H9 (cell line): ENCODE measurements at regions not wholly inside any gene's neighbourhood (a gene's known extent, or its start where the extent isn't known, plus 50 kb on each side); places are given as distances from the start of the nearest gene placed in this dataset.

Experiments
- DNase-seq: peaks from one replicate; pipeline ENCODE4 v3.0.0-alpha.2; 2017
- H2AFZ ChIP-seq: one replicate; pipeline ENCODE4 v1.6.1; 2013; ENCODE audit warnings: mild to moderate bottlenecking, low read length, control low read depth, moderate library complexity
- H2AK5ac ChIP-seq: 2 replicates; pipeline ENCODE4 v1.6.1; 2013; ENCODE audit warnings: low read length, control low read depth, mixed read lengths; ENCODE audit not compliant: insufficient read length
- H2BK120ac ChIP-seq: one replicate; pipeline ENCODE4 v1.6.1; 2013; ENCODE audit warnings: low read depth, mild to moderate bottlenecking, low read length, control low read depth, inconsistent platforms; ENCODE audit not compliant: poor library complexity, severe bottlenecking
- H2BK12ac ChIP-seq: 2 replicates; pipeline ENCODE4 v1.6.1; 2013; ENCODE audit warnings: low read length, control low read depth, mixed read lengths, low read depth; ENCODE audit not compliant: insufficient read length
- H2BK15ac ChIP-seq: 2 replicates; pipeline ENCODE4 v1.6.1; 2013; ENCODE audit warnings: low read depth, low read length, control low read depth
- H2BK20ac ChIP-seq: one replicate; pipeline ENCODE4 v1.6.1; 2013; ENCODE audit warnings: low read depth, mild to moderate bottlenecking, low read length, control low read depth, inconsistent platforms; ENCODE audit not compliant: poor library complexity, severe bottlenecking
- H2BK5ac ChIP-seq: 2 replicates; pipeline ENCODE4 v1.6.1; 2013; ENCODE audit warnings: low read length, control low read depth, mixed read lengths; ENCODE audit not compliant: insufficient read length
- H3K14ac ChIP-seq: 2 replicates; pipeline ENCODE4 v1.6.1; 2013; ENCODE audit warnings: low read length, control low read depth; ENCODE audit not compliant: insufficient read depth
- H3K18ac ChIP-seq: 2 replicates; pipeline ENCODE4 v1.6.1; 2013; ENCODE audit warnings: low read depth, mild to moderate bottlenecking, mixed read lengths, low read length, control low read depth; ENCODE audit not compliant: insufficient read length
- H3K23ac ChIP-seq: 2 replicates; pipeline ENCODE4 v1.6.1; 2013; ENCODE audit warnings: low read length, control low read depth, mixed read lengths, low read depth; ENCODE audit not compliant: insufficient read length
- H3K23me2 ChIP-seq: 2 replicates; pipeline ENCODE4 v1.6.1; 2013; ENCODE audit warnings: low read depth, mild to moderate bottlenecking, mixed read lengths, low read length, control low read depth; ENCODE audit not compliant: insufficient read length, poor library complexity, severe bottlenecking
- H3K27ac ChIP-seq: 2 replicates; pipeline ENCODE4 v1.5.1; 2013; ENCODE audit warnings: low read length, control low read depth, mixed read lengths, low read depth; ENCODE audit not compliant: insufficient read length
- H3K27me3 ChIP-seq: 2 replicates; pipeline ENCODE4 v1.6.1; 2013; ENCODE audit warnings: low read length, control low read depth, inconsistent platforms; ENCODE audit not compliant: insufficient read depth
- H3K4ac ChIP-seq: 2 replicates; pipeline ENCODE4 v1.6.1; 2013; ENCODE audit warnings: low read depth, mild to moderate bottlenecking, control low read depth, inconsistent platforms, low read length, moderate library complexity
- H3K4me1 ChIP-seq: 2 replicates; pipeline ENCODE4 v1.6.1; 2013; ENCODE audit warnings: low read length, control low read depth, inconsistent platforms; ENCODE audit not compliant: insufficient read depth
- H3K4me2 ChIP-seq: 2 replicates; pipeline ENCODE4 v1.6.1; 2013; ENCODE audit warnings: low read length, control low read depth, mixed read lengths; ENCODE audit not compliant: insufficient read length, insufficient read depth
- H3K56ac ChIP-seq: 2 replicates; pipeline ENCODE4 v1.6.1; 2013; ENCODE audit warnings: low read depth, mild to moderate bottlenecking, mixed read lengths, low read length, control low read depth; ENCODE audit not compliant: insufficient read length
- H3K79me1 ChIP-seq: 2 replicates; pipeline ENCODE4 v1.6.1; 2013; ENCODE audit warnings: low read depth, mild to moderate bottlenecking, moderate library complexity, low read length, control low read depth, inconsistent platforms; ENCODE audit not compliant: insufficient read depth, poor library complexity, severe bottlenecking
- H3K79me2 ChIP-seq: 2 replicates; pipeline ENCODE4 v1.6.1; 2013; ENCODE audit warnings: low read length, control low read depth, inconsistent platforms; ENCODE audit not compliant: insufficient read depth
- H3K9ac ChIP-seq: 2 replicates; pipeline ENCODE4 v1.6.1; 2013; ENCODE audit warnings: low read length, control low read depth, mixed read lengths; ENCODE audit not compliant: insufficient read length; ENCODE audit errors: extremely low read depth
- H3K9me3 ChIP-seq: one replicate; pipeline ENCODE4 v1.6.1; 2013; ENCODE audit warnings: low read depth, low read length, inconsistent platforms; ENCODE audit not compliant: control insufficient read depth
- H3T11ph ChIP-seq: one replicate; pipeline ENCODE4 v1.6.1; 2013; ENCODE audit warnings: mild to moderate bottlenecking, low read length, control low read depth, inconsistent platforms
- H4K20me1 ChIP-seq: one replicate; pipeline ENCODE4 v1.6.1; 2013; ENCODE audit not compliant: control insufficient read depth, insufficient read length, insufficient read depth
- H4K5ac ChIP-seq: 2 replicates; pipeline ENCODE4 v1.6.1; 2013; ENCODE audit warnings: low read depth, mild to moderate bottlenecking, mixed read lengths, low read length, control low read depth; ENCODE audit not compliant: insufficient read length
- H4K8ac ChIP-seq: replicated peaks from 2 replicates; pipeline ENCODE4 v1.6.1; 2013; ENCODE audit warnings: low read length, control low read depth, mixed read lengths, low read depth; ENCODE audit not compliant: insufficient read length
- H4K91ac ChIP-seq: 2 replicates; pipeline ENCODE4 v1.6.1; 2013; ENCODE audit warnings: low read depth, mild to moderate bottlenecking, moderate library complexity, mixed read lengths, low read length, control low read depth; ENCODE audit not compliant: insufficient read length
- H3K27ac Mint-ChIP-seq, 3 experiments: 2 replicates in 2 of 3; 3 replicates in 1 of 3; pipeline ENCODE4 v1.8.0; 2020 to 2021; ENCODE audit warnings: mixed read lengths in 3 of 3, mild to moderate bottlenecking in 1 of 3, moderate library complexity in 1 of 3
- H3K27me3 Mint-ChIP-seq: 2 replicates; pipeline ENCODE4 v1.8.0; 2021; ENCODE audit warnings: low read depth, mild to moderate bottlenecking, moderate library complexity, mixed read lengths
- H3K36me3 Mint-ChIP-seq, 3 experiments: 2 replicates in 2 of 3; 3 replicates in 1 of 3; pipeline ENCODE4 v1.8.0; 2020 to 2021; ENCODE audit warnings: low read depth in 3 of 3, mixed read lengths in 3 of 3; ENCODE audit not compliant: insufficient read depth in 1 of 3
- H3K4me1 Mint-ChIP-seq, 2 experiments: 2 replicates each; pipeline ENCODE4 v1.8.0; 2020; ENCODE audit warnings: mixed read lengths in 2 of 2
- H3K4me3 Mint-ChIP-seq, 2 experiments: 2 replicates in 1 of 2; 3 replicates in 1 of 2; pipeline ENCODE4 v1.8.0; 2020 to 2021; ENCODE audit warnings: mild to moderate bottlenecking in 2 of 2, mixed read lengths in 2 of 2, moderate library complexity in 1 of 2
- H3K9me3 Mint-ChIP-seq, 2 experiments: 2 replicates in 1 of 2; 3 replicates in 1 of 2; pipeline ENCODE4 v1.8.0; 2020; ENCODE audit warnings: mild to moderate bottlenecking in 2 of 2, mixed read lengths in 2 of 2, moderate library complexity in 1 of 2
- WGBS: extraction: QIAGEN DNeasy Blood & Tissue Kit; methylation state at CpG from one replicate; pipeline ENCODE4 v1.1.7; 2013; ENCODE audit warnings: missing lambda C conversion rate, low lambda C conversion rate, mixed read lengths; ENCODE audit not compliant: insufficient read length; ENCODE audit errors: extremely low coverage; 5-methylcytosine and 5-hydroxymethylcytosine counted together
- TF ChIP-seq, protein P1 (sequence below): fragments of 200-600 bp; sonication (generic); conservative IDR thresholded peaks from 3 replicates; pipeline ENCODE4 v1.8.0; 2021; ENCODE audit warnings: antibody characterized with exemption, mild to moderate bottlenecking

GRCh38 chr1:80542231-80542630, 1258.5 kb upstream of the ADGRL2 start:
- H3K36me3 Mint-ChIP-seq = no peaks in the 10 kb centered on the region
- DNase-seq = no peak
- H3K27ac Mint-ChIP-seq = no peak overlapping the region

More at GRCh38 chr1:80542231-80542630, 1258.5 kb upstream of the ADGRL2 start:
- H2AK5ac ChIP-seq = no peak overlapping the region
- no peak overlapping the region for H2BK12ac ChIP-seq
- no peaks in the 10 kb centered on the region for H3K4me1 ChIP-seq
- Mint-ChIP-seq H3K9me3 (no peaks in the 10 kb centered on the region), H3K27me3 (no peaks in the 10 kb centered on the region), H3K4me3 (no peak overlapping the region), H3K4me1 (peaks cover 5% of the 10 kb centered on the region in 2 experiments)
- no peaks in the 10 kb centered on the region for H3K79me2 ChIP-seq
- WGBS = no CpG with 5 or more reads among the region's 1 CpG
- no peaks in the 10 kb centered on the region for H3K9me3 ChIP-seq
- no peak overlapping the region for H4K5ac ChIP-seq
- no peak overlapping the region for H2BK5ac ChIP-seq
- H3K4ac ChIP-seq = no peak overlapping the region
- no peak overlapping the region for H3K4me2 ChIP-seq
- H3K9ac ChIP-seq = no peak overlapping the region
- no peak overlapping the region for H3K27ac ChIP-seq
- no peak overlapping the region for H4K8ac ChIP-seq
- H2BK20ac ChIP-seq = no peak overlapping the region
- TF ChIP-seq, protein P1, sequence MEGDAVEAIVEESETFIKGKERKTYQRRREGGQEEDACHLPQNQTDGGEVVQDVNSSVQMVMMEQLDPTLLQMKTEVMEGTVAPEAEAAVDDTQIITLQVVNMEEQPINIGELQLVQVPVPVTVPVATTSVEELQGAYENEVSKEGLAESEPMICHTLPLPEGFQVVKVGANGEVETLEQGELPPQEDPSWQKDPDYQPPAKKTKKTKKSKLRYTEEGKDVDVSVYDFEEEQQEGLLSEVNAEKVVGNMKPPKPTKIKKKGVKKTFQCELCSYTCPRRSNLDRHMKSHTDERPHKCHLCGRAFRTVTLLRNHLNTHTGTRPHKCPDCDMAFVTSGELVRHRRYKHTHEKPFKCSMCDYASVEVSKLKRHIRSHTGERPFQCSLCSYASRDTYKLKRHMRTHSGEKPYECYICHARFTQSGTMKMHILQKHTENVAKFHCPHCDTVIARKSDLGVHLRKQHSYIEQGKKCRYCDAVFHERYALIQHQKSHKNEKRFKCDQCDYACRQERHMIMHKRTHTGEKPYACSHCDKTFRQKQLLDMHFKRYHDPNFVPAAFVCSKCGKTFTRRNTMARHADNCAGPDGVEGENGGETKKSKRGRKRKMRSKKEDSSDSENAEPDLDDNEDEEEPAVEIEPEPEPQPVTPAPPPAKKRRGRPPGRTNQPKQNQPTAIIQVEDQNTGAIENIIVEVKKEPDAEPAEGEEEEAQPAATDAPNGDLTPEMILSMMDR = no peak
- H3K27me3 ChIP-seq = no peaks in the 10 kb centered on the region
- H2AFZ ChIP-seq = no peak overlapping the region
- H3K56ac ChIP-seq = no peak overlapping the region
- H4K91ac ChIP-seq = no peak overlapping the region
- H3K79me1 ChIP-seq = no peaks in the 10 kb centered on the region
- H3T11ph ChIP-seq = no peak overlapping the region
- H2BK15ac ChIP-seq = no peak overlapping the region
- no peak overlapping the region for H3K14ac ChIP-seq
- no peaks in the 10 kb centered on the region for H3K23me2 ChIP-seq
- H3K18ac ChIP-seq = no peak overlapping the region
- no peak overlapping the region for H3K23ac ChIP-seq
- no peaks in the 10 kb centered on the region for H4K20me1 ChIP-seq
- H2BK120ac ChIP-seq = no peak overlapping the region
